ENCODE measurements at regions not wholly inside any gene's neighbourhood (a gene's known extent, or its start where the extent isn't known, plus 50 kb on each side); places are given as distances from the start of the nearest gene placed in this dataset.

DNA sequence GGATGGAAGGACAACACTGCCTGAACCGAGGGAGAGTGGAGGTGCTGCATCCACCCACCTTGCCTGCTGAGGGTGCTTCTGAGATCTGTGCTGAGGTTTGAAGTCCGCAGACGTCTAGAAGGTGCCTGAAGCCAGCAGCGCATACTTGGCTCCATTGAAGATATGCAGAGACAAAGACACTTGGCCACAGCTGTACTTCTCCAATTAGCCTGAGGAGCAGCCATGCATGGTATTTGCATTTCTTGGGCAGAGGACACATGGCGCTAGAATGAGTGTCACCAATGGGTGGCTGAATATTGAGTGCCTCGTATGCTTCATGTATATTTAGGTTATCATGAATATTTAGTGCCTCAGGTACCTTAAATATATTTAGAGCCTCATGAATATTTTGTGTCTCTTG is 128.7 kb upstream of the ATP6AP2 start:
- no peak for DNase-seq (ENCODE audit: low spot score)

DNA sequence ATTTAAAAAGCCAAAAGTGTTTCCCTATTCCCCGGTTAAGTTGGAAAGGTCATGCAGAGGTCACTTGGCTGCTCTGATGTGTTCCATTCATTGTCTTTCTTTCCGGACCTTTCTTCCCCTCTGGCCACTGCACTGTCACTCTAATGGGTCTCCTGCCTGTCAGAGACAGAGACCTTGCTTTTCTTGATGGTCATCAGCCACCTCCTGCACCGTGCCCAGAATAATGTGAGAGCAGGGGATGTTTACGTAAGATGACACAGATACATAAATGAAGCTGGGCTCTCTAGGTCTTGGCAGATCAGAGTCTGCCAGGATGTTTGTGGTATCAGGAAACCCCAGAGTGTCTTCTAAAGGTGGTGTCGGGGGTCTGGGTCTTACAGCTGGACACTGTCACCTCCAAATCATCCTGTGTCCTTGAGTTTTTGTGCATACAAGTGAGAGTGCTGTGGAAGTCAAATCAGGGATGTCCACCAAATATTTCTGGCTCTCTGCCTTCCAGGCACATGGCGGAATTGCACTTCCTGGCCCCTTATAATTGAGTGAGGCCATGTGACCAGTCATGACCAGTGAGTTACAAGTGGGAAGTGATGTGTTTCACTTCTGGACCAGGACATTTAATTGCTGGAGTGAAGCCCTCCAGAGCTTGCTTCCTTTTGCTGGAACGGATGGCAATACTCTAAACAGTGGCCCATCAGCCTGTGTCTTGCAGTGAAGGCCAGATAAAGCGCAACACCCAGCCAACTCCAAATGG is 130.6 kb upstream of the ATP6AP2 start:
- DNase-seq (ENCODE audit: low spot score) = no peak

DNA sequence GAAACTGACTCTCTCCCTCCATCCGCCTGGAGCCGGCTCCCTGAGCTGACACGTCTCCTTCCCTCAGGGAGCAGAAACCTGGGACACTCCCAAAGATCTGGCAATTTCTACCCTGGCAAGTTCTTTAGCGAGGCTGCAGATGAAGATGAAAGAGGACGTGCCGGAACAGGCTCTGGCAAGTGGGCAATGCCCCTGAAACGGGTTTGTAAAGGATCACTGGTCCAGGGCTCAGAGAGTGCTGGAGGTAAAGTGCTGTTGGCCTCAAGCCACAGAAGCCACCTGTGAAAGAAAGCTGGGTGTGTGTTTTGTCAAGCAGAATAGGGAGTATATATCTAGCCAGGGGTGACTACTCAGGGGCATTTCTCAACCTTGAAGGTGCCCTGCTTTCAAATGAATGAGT is 131.4 kb upstream of the ATP6AP2 start:
- no peak for DNase-seq (ENCODE audit: low spot score)

DNA sequence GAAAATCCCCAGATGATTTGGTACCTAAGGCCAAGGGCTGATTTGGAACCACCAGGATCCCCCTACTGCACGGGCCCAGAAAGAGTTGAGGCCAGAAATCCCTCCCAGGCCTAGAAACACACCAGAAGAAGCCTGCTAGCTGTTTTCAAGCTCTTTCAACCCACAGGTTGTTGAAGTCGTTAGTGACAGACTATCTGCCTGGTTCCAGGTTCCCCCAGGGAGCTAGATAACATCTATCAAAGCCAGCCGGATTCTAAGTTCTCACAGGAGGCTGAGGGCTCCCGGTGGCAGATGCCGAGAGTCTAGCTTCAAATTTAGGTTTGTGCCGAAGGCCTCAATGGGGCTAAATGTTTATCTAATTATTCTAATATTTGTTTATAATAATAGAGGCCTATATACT is 132.0 kb upstream of the ATP6AP2 start:
- DNase-seq (ENCODE audit: low spot score) = no peak

DNA sequence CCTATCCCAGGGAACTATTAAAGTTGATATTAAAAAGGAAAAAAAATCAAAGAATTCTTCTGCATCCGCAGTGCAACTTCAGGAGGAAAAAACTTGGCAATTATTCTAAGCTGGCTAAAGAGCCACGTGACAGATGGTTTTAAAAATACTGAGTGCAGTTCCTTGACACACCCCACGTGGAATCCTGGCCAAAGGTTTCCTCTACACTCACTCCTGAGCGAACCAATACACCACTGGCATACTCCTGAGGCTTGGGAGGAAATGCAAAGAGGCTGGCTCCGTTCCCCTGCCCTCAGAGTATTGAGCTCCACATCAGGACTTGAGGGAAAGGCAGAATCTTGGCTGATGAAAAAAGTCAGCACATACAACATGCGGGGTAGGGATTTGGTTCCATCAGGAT is 133.8 kb upstream of the ATP6AP2 start:
- DNase-seq (ENCODE audit: low spot score) = no peak

DNA sequence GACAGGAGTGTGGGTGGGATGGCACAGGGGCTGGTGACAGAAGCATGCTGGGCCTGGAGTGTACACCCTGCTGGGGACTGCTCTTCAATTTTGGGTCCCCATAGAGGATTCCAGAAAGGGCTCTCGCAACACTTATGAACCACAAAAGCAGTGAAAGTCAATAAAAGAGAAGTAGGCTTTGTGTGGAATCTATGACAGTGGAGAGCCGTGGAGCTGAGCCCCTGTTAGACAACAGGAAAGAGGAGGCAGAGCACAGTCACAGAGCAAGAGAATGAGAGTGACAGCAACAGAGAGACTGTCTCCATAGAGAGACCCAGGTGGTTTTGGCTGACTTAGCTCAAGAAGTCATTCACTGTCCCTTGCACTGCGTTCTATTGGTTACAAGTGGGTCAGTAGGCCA is 135.1 kb upstream of the ATP6AP2 start:
- DNase-seq (ENCODE audit: low spot score) = no peak

DNA sequence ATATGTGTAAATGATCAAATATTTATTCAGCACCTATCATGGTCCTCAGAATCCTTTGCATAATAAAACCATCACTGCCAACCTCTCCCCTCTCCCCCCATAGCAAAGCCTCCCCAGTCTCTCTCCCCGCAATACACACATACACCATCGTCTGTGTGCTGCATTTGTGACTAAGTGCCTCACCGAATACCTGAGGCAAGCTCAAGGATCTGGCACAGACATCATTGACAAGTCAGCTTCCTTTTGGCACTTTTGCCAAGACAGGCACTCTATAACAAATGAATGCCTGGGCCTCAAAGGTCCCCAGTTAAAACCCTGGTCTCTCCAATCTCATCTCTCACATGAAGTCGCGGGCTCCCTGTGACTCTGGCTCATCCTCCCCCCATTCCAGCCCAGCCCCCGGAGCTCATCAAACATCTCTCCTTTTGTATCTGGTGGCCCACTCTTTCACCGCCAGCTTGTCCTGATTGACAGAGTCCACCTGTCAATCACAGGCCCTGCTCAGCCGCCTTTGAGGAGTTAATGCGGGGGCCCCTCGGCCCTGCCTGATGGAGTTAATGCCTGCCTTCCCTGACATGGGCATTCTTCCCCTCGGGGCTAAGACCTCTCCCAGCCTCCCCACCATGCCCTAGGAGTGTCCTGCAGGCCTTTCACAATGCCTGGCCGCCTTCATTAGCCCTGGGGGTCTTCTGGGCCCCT is 135.8 kb upstream of the ATP6AP2 start:
- no peak for DNase-seq (ENCODE audit: low spot score)

DNA sequence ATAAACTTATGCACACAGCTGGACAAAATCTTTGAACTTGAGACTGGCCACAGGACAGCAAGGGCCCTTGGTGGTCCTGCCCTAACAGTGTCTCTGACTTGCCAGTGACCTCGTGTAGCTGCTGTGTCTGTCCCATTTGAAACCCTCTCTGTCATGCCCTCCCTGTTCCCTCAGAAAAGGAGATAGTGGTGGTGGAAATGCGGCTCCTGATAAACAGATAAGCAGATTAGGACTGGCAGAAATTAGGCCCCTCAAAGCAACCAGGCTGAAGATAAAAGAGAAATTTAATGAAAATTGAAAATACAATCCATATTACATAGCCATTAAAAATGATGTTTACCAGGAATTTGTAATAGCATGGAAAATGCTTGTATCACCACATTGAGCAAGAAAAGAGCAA is 136.6 kb upstream of the ATP6AP2 start:
- no peak for DNase-seq (ENCODE audit: low spot score)

DNA sequence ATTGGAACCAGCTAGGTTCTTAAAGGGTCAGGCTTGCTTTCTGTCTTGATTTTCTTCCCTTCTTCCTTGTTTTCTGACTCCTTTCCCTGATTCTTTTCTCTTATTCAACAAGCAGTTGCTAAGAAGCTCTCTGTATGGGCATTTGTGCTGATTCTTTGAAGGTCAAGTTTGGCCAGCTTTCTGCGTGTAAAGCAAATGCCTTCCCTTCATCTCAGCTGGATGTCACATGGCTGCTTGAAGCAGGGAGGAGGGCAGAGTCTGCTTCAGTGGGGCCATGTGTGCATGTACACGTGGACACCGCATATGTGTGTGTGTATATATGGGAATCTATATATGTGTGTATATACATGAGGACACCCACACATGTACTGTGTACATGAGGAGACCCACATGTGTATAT is 139.9 kb upstream of the ATP6AP2 start:
- no peak for DNase-seq (ENCODE audit: low spot score)

DNA sequence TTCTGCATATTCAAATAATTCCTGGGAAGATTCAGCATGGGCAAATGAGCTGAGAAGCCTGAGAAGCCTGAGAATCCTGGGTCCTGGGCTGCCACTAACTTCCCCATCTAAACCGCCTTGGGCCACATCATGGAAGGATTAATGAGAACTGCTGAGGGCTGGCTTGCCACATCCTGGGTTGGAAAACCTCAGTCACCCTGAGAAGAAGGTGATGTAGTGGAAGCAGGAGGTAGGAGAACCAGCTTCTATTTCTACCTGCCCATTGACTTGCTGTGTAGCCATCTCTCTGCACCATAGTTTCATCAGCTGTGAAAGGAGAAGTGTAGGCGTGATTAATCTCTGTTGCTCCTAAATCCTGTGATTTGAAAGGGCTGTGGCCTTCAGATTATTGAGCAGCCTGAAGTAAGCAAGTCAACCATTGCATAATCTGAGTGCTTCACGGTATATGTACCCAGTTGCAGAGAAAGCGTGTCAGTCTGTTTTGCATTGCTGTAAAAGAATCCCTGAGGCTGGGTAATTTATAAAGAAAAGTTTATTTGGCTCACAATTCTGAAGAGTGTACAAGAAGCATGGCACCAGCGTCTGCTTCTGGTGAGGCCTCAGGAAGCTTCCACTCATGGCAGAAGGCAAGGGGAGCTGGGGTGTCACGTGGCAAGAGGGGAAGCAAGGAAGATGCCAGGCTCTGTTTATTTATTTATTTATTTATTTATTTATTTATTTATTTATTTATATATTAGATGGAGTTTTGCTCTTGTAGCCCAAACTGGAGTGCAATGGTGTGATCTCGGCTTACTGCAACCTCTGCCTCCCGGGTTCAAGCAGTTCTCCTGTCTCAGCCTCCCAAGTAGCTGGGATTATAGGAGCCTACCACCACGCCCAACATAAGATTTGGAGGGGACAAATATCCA is 140.9 kb upstream of the ATP6AP2 start:
- DNase-seq (ENCODE audit: low spot score) = no peak

DNA sequence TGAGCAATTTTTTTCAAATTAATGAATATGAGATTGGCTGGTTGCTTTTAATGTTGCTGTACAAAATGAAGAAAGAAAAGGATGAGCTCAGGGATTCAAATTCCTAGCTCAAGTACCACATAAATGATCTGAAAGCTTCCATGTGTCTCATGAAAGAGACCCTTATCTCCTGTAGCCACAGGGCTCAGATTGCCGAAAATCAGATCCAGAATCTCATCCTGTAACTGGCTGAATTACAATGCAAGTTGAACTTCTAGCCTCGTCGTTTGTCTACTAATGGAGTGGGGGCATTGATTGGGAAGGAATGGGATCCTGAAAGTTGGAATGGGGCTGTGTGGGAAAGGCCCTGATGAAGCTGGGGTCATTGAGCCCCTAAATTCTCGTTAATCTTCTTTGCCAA is 143.4 kb upstream of the ATP6AP2 start:
- DNase-seq (ENCODE audit: low spot score) = no peak

DNA sequence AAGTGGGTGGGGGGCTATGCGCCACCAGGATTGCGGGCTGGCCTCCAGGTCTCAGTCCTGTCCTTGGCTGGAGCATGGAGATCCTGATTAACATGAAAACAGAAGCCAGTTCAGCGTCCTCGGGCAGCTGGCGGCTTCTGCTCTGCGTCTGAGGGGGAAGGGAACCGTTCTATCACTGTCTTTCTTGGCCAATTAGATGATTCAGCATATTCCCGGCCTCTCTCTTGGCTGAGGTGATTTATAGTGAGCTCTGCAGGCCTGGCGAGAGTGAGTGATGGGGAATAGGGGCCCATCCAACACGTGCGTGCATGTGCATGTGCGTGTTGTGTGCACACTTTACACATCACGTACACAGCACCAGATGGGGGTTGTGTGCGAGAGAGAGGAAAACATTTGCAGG is 145.8 kb upstream of the ATP6AP2 start:
- DNase-seq (ENCODE audit: low spot score) = no peak

DNA sequence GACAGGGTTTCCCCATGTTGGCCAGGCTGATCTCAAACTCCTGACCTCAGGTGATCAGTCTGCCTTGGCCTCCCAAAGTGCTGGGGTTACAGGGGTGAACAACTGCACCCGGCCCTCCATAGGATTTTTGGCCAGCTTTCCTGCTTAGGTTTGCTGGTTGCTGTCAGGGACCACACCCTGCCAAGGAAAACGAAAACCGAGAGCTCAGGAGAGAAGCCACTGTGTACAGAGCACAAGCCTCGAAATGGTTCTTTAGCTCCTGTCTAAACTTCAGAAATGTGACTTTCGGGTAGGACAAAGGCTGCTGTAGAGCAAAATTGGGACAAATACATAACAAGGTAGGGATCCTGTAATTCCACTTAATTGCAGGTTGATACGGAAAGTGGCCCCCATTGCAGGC is 146.3 kb upstream of the ATP6AP2 start:
- no peak for DNase-seq (ENCODE audit: low spot score)

DNA sequence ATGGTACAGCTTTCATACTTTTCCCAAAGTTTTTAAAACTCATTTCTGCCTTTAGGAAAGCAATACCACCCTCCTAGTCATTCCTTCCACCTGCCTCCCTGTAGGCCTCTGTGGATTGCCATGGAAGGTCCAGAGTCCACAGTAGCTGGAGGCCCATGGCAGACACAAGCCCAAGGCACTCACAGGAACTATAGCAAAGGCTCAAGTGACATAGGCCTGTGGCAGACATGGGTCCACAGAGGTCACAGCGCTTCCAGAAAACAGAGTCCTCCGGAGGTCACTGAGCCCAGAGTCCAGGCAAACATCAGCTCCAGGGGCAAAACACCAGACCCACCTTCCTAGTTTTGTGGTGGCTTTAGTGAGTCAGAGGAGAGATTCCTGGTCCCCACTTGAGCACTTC is 147.6 kb upstream of the ATP6AP2 start:
- DNase-seq (ENCODE audit: low spot score) = no peak

DNA sequence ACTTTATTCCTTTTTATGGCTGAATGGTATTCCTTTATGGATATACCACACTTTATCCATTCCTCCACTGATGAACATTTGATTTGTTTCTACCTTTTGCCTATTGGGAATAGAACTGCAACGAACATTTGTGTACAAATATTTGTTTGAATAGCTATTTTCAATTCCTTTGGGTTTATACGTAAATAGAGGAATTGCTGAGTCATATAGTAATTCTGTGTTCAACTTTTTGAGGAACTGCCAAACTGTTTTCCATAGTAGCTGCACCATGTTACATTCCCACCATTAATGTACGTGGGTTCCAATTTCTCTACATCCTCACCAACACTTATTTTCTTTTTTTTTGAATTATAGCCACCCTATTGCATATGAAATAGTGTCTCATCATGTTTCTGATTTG is 156.5 kb upstream of the ATP6AP2 start:
- no peak for DNase-seq (ENCODE audit: low spot score)

DNA sequence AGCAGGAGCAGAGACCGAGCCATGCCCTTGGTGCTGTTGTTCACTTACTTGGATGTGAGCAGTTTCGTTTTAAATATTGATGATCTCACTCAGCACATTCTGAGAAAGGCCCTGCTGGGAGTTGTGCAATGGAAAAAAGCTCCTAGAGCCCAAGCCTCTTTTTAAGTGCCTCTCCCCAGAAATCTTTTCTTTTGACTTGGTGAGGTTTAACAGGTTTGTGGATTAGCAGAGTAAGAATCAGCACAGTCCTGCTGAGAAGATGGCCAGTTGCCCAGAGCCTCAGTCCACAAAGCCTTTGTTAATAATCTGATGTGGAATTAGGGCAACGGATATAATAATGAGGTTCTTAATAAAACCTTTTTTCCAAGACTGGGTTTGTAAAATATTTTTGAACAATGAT is 157.5 kb upstream of the ATP6AP2 start:
- no peak for DNase-seq (ENCODE audit: low spot score)

DNA sequence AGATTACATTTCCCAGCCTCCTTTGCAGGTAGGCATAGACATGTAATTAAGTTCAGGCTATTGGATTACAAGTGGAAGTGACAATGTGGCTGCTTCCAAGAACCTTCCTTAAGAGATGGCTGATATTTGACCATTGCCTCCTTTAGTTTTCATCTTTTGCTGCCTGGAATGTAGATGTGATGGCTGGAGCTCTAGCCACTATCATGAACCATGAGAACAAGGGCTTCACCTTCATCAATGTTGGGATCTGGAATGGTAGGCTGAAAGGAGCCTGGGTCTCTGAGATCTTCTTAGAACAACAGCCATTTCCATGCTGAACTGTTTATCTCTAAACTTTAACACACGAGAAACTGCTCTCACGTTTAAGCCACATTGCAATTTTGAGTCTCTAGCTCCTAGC is 158.7 kb upstream of the ATP6AP2 start:
- no peak for DNase-seq (ENCODE audit: low spot score)

DNA sequence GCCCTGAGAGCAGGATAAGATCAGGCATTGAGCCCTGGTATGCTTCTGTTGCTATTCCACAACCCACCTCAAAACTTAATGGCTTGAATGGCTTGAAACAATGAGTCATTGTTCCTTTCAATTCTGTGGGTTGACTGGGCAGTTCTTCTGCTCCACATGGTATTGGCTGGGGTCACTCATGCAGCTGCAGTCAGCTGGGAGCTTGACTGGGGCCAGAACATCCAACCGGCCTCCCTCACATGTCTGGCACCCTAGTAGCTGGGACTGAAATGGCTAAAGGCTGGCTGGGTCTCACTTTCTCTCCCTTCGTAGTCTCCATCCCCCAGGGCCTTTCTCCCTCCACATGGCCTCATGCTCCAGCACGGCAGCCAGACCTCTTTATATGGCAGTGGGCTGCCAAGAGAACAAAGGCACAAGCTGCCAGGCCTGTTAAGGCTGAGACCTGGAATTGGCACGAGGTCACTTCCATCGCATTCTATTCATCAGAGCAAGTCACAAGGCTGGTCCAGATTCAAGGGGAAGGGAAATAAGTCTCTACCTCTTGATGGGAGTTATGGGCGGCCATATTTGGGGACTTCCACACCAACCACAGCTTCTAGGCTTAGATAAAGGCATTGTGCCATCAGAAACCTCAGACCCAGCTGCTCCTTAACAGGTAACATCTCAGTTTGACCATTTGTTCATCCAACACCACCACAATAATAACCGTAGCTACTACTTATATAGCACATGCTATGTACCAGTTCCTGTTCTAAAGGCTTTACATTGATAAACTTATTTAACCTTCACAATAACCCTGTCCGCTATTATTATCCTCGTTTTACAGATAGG is 159.7 kb upstream of the ATP6AP2 start:
- DNase-seq (ENCODE audit: low spot score) = no peak

DNA sequence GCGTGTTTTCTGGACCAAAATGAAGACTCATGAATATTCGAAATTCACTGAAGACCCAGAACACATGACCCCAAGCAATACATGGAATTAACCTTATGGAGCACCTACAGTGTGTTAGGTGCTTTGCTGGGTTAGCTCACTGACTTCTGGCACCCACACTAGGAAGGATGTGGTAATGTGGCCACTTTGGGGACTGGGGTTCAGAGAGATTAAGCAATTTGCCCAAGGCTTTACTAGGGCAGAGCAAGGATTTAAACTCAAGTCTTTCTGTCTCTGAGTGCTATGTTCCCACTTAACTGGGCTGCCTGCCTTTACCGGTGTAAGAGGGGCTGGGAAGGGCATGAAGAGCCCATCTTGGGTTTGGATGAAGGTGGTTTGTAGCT is 162.0 kb upstream of the ATP6AP2 start:
- DNase-seq (ENCODE audit: low spot score) = no peak

DNA sequence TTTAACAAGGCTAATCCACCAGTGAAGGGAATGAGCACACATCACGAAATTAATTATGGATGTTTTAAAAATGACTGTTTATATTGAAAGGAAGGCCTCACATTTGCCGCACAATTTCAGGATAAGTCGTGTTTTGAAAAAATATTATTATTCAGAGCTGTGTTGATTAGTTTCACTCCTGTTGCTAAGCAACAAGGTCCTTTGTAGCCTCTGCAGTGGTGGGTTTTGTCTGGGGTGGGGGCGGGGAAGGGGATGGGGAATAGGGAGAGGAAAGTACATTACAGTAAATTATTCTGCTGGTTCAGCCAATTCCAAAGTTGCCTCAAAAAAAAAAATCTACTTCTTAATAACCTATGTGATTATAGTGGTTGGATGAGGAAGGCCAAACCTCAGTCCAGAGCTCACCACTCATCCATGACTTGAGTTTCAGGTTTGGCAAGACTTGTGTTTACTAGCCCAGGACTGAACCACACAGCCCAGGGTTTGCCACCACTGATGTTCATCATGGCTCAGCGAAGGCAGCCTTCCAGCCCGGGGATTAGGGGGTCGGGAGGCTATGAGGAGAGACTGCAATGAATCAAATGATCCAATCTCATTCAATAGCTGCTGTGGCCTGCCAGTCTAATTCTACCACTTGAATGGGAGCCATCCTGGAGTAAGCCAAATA is 162.5 kb upstream of the ATP6AP2 start:
- no peak for DNase-seq (ENCODE audit: low spot score)

DNA sequence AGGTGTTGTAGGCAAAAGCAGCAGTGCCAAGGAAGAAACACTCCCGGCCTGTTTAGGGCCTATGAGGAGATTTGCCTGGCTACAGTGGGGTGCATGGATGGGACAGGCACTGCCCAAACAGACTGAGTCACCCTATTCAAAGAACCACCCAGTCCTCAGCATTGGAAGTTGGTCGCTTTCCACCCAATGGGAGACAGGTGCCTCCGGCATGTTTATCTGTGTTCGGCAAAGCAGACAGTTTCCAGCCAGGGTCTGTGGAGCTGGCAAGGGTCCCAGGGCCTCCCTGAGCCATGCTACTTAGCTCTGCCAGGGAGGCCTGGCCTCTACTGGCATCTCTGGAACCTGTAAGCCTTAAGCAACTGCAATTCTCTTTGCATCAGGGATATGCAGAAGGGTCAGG is 165.1 kb upstream of the ATP6AP2 start:
- no peak for DNase-seq (ENCODE audit: low spot score)

DNA sequence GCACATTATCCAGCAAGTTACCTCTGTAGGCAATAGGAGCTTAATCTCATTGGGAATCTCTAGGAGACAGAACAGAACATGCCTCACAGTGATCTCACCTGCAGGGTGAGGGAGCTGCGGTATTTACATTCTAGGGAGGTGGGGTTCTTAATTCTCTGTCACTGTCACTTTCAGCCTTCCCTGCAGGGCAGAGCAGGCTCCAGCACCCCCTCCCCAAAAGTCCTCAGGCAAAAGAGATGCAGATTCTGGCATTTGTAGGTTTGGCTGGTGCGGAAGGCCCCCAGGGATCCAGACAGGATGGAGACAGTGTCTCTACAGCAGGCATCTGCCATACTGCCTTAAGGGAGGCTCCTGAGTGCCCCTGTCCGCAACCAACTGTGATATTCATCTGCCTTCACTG is 166.4 kb upstream of the ATP6AP2 start:
- DNase-seq (ENCODE audit: low spot score) = no peak
